Stimulated activated naive CD4-positive, alpha-beta T cell (primary cell): ENCODE measurements at regions not wholly inside any gene's neighbourhood (a gene's known extent, or its start where the extent isn't known, plus 50 kb on each side); places are given as distances from the start of the nearest gene placed in this dataset.
"Not testable (repeated sequence)": the region's sequence is repeated elsewhere in the genome, so short reads cannot be mapped to it uniquely, and the experiment has no call there.

Experiments
- DNase-seq, 6 experiments: peaks; one replicate each; lab custom pipeline; 2025; lab: John Stamatoyannopoulos, UW

- DNase-seq, result no peak
Measured at GRCh38 chr9:26163931-26164330, 485.7 kb upstream of the TUSC1 start.

GRCh38 chr9:26159575-26160392 is 481.5 kb upstream of the TUSC1 start:
- no peak for DNase-seq

DNA sequence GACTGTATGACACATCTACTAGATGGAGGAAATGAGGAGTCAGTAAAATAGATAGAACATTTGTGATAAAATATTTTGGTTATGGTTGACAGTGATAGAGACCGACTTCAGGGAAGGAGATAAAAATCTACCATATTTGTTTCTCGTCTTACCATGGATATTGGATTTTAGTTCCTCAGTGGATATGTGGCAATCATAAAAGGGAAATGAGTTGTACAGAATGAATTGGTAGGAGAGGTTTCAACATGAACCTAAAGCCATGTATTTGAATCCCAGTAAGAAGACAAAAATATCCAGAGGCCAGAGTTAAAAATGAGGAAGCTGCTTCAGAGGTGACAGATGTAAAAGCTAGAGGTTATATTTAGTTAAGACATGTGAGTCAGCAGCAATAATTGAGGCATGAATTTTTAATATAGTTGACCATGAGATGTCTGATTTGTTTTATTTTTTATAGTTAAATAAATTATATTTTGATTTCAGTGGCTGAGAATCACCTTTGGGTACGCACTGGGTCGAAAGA is 480.4 kb upstream of the TUSC1 start:
- DNase-seq, result no peak

- DNase-seq, result no peak
Measured at GRCh38 chr9:26157411-26157810, 479.2 kb upstream of the TUSC1 start.

DNA sequence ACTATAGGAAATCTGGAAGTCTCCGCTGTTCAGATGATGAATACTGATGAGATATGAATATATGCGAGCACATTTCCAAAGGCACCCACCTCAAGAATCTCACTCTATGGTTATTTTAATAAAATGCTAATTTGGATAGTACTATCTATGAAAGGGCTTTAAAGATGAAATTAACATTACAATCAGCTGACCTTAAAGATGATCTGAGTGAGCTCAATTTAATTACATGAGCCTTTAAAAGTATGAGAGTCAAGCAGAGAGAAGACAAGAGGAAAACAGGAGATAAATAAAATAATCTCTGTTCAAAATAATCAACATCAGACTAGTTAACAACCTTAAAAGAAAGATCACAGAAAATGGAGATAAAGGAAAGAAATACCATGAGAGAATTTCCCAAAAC is 474.1 kb upstream of the TUSC1 start:
- no peak for DNase-seq

DNA sequence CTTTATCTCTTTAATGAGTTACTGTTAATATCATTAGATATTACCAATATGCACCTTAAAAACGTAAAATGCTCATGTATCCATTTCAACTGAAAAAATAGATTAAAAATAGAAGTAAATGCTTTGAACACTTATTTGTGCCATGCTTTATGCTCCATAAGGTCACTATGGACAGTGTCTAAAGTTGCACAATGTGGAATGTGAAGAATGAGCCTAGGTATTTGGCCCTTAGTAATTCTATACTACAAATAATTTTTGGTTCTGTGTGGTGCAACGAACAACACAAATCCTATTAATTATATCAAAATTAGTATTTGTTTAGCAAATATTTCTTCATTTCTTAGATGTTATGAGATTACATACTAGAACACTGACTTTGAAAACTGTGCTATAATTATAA is 469.9 kb upstream of the TUSC1 start:
- no peak for DNase-seq

GRCh38 chr9:26145938-26146337 is 467.7 kb upstream of the TUSC1 start:
- DNase-seq, result no peak

GRCh38 chr9:26142631-26143030 is 464.4 kb upstream of the TUSC1 start:
- DNase-seq, result no peak

- no peak for DNase-seq
Measured at GRCh38 chr9:26142201-26142600, 464.0 kb upstream of the TUSC1 start.

GRCh38 chr9:26133537-26133936 is 455.3 kb upstream of the TUSC1 start:
- DNase-seq, result no peak

DNA sequence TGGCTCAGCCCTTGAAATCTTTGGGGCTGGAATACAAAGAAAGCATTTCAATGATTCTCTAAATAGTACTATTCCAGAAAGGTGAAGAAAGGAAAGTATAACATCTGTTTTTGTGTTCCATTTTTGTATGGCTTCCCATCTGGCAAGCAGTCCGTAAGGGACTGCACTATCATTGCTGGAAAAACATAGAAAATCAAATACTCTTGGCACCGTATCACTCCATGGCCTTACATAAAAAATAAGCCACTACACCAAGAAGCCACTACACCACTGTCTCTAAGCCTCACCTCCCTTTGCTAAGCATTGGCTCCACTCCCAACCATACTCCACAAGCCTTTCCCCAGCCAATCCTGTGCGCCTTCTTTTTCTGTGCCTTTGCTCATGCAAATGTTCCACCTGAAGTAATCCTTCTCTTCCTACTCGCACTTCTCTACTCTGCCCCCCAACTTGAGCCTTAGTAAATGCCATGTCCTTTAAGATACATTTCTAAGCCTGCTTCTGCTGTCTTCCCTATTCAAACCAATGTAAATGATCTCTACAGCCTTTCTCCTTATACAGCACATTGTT is 454.6 kb upstream of the TUSC1 start:
- no peak for DNase-seq

DNA sequence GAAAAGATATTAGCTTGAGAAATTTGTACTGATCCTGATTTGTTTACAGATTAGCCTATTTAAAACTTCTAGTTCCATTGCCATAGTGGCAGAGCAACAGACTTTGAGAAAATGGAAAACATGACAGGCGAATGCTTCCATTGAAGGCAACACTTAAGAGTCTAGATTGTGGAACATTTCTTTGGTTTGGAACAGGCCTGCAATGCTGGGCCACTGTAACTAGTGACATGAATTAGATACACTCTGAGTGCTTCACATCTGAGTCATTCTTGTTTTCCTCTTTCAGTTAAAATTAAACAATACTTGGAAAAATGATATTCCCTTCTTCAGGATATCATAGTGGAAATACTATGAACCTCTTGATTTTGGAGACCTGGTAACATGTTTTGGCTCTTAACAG is 453.6 kb upstream of the TUSC1 start:
- DNase-seq, result no peak

DNA sequence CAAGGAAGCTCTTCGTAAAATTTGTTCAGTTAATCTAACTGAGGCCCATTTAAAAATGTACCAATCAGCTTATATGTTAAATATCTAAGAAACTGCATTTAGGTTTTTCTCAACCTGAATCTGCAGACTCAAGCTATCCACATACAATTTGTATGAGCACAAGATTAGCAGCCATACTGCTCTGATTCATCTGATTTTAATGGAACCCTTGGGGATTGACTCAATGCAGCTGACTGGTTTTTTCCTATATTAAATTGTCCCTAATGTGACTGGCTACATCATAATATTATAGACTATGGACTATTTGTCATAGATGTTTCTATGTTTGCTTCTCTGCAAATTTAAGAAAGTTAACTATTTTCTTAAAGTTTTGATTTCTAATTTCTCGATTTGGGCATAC is 451.0 kb upstream of the TUSC1 start:
- DNase-seq, result no peak

- DNase-seq, result no peak
Measured at GRCh38 chr9:26125693-26126092, 447.4 kb upstream of the TUSC1 start.

DNA sequence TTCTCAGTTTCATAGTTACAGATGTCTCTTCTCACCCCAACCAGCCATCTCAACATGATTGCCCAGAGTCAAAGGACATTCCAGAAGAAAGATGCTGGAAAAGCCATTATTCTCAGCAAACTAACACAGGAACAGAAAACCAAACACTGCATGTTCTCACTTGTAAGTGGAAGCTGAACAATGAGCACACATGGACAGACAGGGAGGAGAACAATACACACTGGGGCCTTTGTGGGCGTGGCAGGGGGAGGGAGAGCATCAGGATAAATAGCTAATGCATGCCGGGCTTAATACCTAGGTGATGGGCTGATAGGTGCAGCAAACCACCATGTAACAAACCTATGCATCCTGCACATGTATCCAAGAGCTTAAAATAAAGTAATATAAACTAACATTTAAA is 437.8 kb upstream of the TUSC1 start:
- DNase-seq, result not testable (repeated sequence)

- DNase-seq, result no peak
Measured at GRCh38 chr9:26112724-26113123, 434.5 kb upstream of the TUSC1 start.

DNA sequence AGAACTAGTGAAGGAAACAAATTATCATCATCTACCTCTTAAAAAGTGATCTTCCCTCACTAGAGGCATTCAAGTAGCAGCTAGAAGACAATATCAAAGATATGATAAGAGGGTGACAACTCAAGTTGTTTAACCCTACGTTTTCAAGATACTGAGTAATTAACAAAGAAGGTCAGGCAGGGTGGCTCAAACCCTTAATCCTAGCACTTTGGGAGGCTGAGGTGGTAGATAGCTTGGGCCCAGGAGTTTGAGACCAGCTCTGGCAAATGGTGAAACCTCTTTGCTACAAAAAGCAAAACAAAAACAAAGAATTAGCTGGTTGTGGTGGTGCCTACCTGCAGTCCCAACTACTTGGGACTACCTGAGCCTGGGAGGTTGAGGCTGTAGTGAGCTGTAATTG is 408.2 kb upstream of the TUSC1 start:
- no peak for DNase-seq

GRCh38 chr9:26081847-26082246 is 403.6 kb upstream of the TUSC1 start:
- DNase-seq, result no peak

GRCh38 chr9:26078706-26079105 is 400.5 kb upstream of the TUSC1 start:
- DNase-seq, result no peak

DNA sequence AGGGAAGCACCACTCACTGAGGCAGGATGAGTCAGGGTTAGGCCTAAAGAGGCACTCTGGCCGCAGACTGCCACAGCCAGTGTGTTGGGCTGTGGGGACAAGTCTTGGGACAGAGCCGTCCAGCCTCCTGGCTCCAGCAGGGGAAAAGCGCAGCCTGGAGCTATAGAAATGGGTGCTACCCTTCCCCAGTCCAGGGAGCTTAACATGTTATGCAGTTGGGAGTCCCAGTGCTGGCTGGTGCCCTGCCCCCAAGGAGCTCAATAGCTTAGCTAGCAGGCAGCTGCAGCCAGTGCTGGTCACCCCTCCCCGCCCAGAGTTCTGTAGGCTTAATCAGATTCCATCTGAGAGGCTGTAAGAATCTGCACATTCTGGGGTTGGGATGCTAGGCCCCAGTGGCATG is 399.6 kb upstream of the TUSC1 start:
- DNase-seq, result no peak

GRCh38 chr9:26067608-26068007 is 389.4 kb upstream of the TUSC1 start:
- no peak for DNase-seq

- no peak for DNase-seq
Measured at GRCh38 chr9:26066237-26066636, 388.0 kb upstream of the TUSC1 start.

DNA sequence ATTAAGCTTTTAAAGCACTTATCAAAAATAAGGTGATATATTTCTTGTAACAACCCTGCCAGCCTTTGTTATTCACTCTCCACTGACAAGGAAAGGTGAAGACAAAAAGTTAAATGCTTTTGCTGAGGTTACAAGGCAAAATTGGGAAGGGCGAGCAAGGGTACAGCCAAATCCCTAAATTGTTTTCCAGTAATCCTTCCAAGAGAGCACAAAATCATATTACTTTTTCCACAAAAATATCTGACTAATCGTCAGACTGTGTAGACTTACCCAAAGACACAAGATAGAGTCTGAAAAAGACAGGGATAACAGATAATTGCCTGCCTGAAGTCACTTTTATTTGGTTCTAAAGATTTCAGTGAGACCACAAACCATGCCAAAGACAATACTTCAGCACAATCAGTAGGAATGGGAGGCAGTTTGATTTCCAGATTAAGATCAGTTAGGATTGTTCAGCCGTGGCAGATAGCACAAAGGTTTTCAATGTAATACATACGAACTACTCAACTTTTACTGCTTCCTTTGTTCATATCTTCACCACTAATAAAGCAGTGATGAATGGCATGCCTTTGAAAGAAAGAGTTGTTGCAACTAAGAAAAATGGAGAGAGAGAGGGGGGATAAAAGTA is 383.8 kb upstream of the TUSC1 start:
- DNase-seq, result no peak
